WTC11 (cell line): ENCODE measurements at regions not wholly inside any gene's neighbourhood (a gene's known extent, or its start where the extent isn't known, plus 50 kb on each side); places are given as distances from the start of the nearest gene placed in this dataset.

Experiments
- ATAC-seq: fragments of 200-7000 bp; cut with Tn5 transposase; 2 replicates; pipeline ENCODE4 v1.10.0; 2021; ENCODE audit warnings: mild to moderate bottlenecking, moderate library complexity
- CTCF ChIA-PET: fragments of 300-600 bp; sonication (Branson Sonifier 250); formaldehyde crosslinking; loops from one replicate; lab custom pipeline; 2021; ENCODE audit warnings: antibody characterized with exemption; lab: Charles Lee
- POLR2A ChIA-PET: fragments of 350-600 bp; sonication (Branson Sonifier 250); formaldehyde crosslinking; loops from one replicate; lab custom pipeline; 2021; ENCODE audit warnings: antibody characterized with exemption; lab: Charles Lee
- DNase-seq: peaks from one replicate; pipeline ENCODE4 v3.0.0; 2021; ENCODE audit warnings: low spot score
- H3K27ac Mint-ChIP-seq: 2 replicates; pipeline ENCODE4 v1.8.0; 2021; ENCODE audit warnings: mixed read lengths
- H3K27me3 Mint-ChIP-seq: 2 replicates; pipeline ENCODE4 v1.8.0; 2021; ENCODE audit warnings: low read depth, mild to moderate bottlenecking, moderate library complexity, mixed read lengths
- H3K36me3 Mint-ChIP-seq: 2 replicates; pipeline ENCODE4 v1.8.0; 2021; ENCODE audit warnings: mixed read lengths
- H3K4me1 Mint-ChIP-seq: 2 replicates; pipeline ENCODE4 v1.8.0; 2022; ENCODE audit warnings: mixed read lengths
- H3K4me3 Mint-ChIP-seq: 2 replicates; pipeline ENCODE4 v1.8.0; 2021; ENCODE audit warnings: mild to moderate bottlenecking, moderate library complexity, mixed read lengths
- H3K9me3 Mint-ChIP-seq: 2 replicates; pipeline ENCODE4 v1.8.0; 2021; ENCODE audit warnings: mixed read lengths
- ATF1 ChIP-seq: sonication (generic); formaldehyde crosslinking; IDR thresholded peaks from 2 replicates; pipeline ENCODE4 v1.8.1; 2023; ENCODE audit warnings: mild to moderate bottlenecking, moderate library complexity, missing genetic modification reagents
- EMX1 ChIP-seq: fragments of 250-450 bp; sonication (Bioruptor Pico); IDR thresholded peaks from 2 replicates; pipeline ENCODE4 v1.8.0; 2021; ENCODE audit warnings: mild to moderate bottlenecking
- ESRRA ChIP-seq: sonication (generic); formaldehyde crosslinking; IDR thresholded peaks from 2 replicates; pipeline ENCODE4 v1.8.1; 2022; ENCODE audit warnings: mild to moderate bottlenecking, missing genetic modification reagents, borderline replicate concordance
- FOXK1 ChIP-seq: sonication (generic); formaldehyde crosslinking; IDR thresholded peaks from 2 replicates; pipeline ENCODE4 v1.8.0; 2022; ENCODE audit warnings: mild to moderate bottlenecking, moderate library complexity, missing genetic modification reagents
- HMGA2 ChIP-seq: fragments of 250-450 bp; sonication (Bioruptor Pico); IDR thresholded peaks from 2 replicates; pipeline ENCODE4 v1.4.0; 2021; ENCODE audit warnings: mild to moderate bottlenecking, moderate library complexity
- IRF2 ChIP-seq: sonication (generic); formaldehyde crosslinking; IDR thresholded peaks from 2 replicates; pipeline ENCODE4 v1.8.0; 2022; ENCODE audit warnings: low read depth, missing genetic modification reagents, borderline replicate concordance
- KAT7 ChIP-seq: sonication (generic); formaldehyde crosslinking; IDR thresholded peaks from 2 replicates; pipeline ENCODE4 v1.8.1; 2023; ENCODE audit warnings: missing genetic modification reagents, mild to moderate bottlenecking, borderline replicate concordance
- MXD4 ChIP-seq: fragments of 250-450 bp; sonication (Bioruptor Pico); IDR thresholded peaks from 2 replicates; pipeline ENCODE4 v1.8.0; 2021; ENCODE audit warnings: mild to moderate bottlenecking, moderate library complexity, borderline replicate concordance
- SOX15 ChIP-seq: fragments of 250-450 bp; sonication (Bioruptor Pico); IDR thresholded peaks from 2 replicates; pipeline ENCODE4 v1.9.0; 2021; ENCODE audit warnings: mild to moderate bottlenecking
- ZBTB21 ChIP-seq: sonication (generic); formaldehyde crosslinking; IDR thresholded peaks from 2 replicates; pipeline ENCODE4 v1.8.1; 2023; ENCODE audit warnings: mild to moderate bottlenecking, missing genetic modification reagents, borderline replicate concordance
- ZNF396 ChIP-seq: fragments of 250-450 bp; sonication (Bioruptor Pico); IDR thresholded peaks from 2 replicates; pipeline ENCODE4 v1.8.0; 2021; ENCODE audit warnings: mild to moderate bottlenecking, moderate library complexity, borderline replicate concordance
- TF ChIP-seq, protein P1 (sequence below): sonication (generic); formaldehyde crosslinking; IDR thresholded peaks from 2 replicates; pipeline ENCODE4 v1.8.0; 2022; ENCODE audit warnings: mild to moderate bottlenecking, missing genetic modification reagents
- TF ChIP-seq, protein P2 (sequence below): sonication (generic); formaldehyde crosslinking; IDR thresholded peaks from 2 replicates; pipeline ENCODE4 v1.8.0; 2023; ENCODE audit warnings: missing genetic modification reagents
- TF ChIP-seq, protein P3 (sequence below): fragments of 200-600 bp; IDR thresholded peaks from 2 replicates; pipeline ENCODE4 v1.8.0; 2022; ENCODE audit warnings: antibody characterized with exemption
- TF ChIP-seq, protein P4 (sequence below): sonication (generic); formaldehyde crosslinking; IDR thresholded peaks from 2 replicates; pipeline ENCODE4 v1.8.1; 2023; ENCODE audit warnings: mild to moderate bottlenecking, missing genetic modification reagents, moderate library complexity
- TF ChIP-seq, protein P5 (sequence below): sonication (generic); formaldehyde crosslinking; IDR thresholded peaks from 2 replicates; pipeline ENCODE4 v1.8.1; 2023; ENCODE audit warnings: mild to moderate bottlenecking, missing genetic modification reagents
- TF ChIP-seq, protein P6 (sequence below): sonication (generic); formaldehyde crosslinking; IDR thresholded peaks from 2 replicates; pipeline ENCODE4 v1.8.1; 2023; ENCODE audit warnings: mild to moderate bottlenecking, missing genetic modification reagents, moderate library complexity

DNA sequence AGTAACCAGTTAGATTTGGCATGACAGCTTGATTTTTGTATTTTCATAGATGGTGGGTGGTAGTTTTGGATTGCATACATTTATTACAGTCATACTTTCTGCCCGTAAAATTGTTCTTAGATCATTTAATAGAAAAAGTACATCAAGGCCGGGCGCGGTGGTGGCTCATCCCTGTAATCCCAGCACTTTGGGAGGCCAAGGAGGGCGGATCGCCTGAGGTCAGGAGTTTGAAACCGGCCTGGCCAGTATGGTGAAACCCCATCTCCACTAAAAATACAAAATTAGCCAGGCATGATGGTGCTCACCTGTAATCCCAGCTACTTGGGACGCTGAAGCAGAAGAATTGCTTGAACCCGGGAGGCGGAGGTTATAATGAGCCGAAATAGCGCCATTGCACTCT, 55.0 kb upstream of the UBE2L5 start:
- POLR2A ChIA-PET = no interaction called here

DNA sequence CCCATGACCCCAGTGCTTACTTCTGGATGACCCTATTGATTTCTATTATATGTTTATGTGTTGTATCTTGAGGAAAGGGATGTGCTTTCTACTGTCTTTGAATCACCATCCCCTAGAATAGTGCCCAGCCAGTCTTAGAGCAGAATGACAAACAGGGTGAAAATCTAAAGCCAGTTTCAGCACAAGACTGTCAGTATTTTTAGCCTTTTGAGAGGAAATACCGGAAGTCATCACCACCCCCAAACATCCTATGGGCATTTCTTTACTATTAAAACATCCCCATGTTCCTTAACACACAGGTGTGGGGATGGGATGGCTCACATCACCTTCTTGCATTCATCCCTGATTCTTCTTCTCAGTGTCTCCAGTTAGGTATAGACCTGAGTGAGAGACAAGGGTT, 52.1 kb upstream of the UBE2L5 start:
- CTCF ChIA-PET = no interaction called here
- Mint-ChIP-seq H3K27me3 (no peaks in the 10 kb centered on the region; the same call in 1 of the 2 replicates), H3K4me3 (no peak overlapping the region), H3K36me3 (no peaks in the 10 kb centered on the region)
- DNase-seq = no peak
- no peak for TF ChIP-seq HMGA2 (CRISPR knock-in tag)
- TF ChIP-seq ZNF396 (CRISPR knock-in tag) = no peak
- TF ChIP-seq, protein P1, sequence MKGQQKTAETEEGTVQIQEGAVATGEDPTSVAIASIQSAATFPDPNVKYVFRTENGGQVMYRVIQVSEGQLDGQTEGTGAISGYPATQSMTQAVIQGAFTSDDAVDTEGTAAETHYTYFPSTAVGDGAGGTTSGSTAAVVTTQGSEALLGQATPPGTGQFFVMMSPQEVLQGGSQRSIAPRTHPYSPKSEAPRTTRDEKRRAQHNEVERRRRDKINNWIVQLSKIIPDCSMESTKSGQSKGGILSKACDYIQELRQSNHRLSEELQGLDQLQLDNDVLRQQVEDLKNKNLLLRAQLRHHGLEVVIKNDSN = no peak
- TF ChIP-seq, protein P2, sequence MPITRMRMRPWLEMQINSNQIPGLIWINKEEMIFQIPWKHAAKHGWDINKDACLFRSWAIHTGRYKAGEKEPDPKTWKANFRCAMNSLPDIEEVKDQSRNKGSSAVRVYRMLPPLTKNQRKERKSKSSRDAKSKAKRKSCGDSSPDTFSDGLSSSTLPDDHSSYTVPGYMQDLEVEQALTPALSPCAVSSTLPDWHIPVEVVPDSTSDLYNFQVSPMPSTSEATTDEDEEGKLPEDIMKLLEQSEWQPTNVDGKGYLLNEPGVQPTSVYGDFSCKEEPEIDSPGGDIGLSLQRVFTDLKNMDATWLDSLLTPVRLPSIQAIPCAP = no peak
- no peak for TF ChIP-seq IRF2 (CRISPR knock-in tag)
- no peak for TF ChIP-seq ESRRA (CRISPR knock-in tag)
- TF ChIP-seq, all 79 proteins: peak for 0
- Mint-ChIP-seq H3K9me3 (no peaks in the 10 kb centered on the region), H3K4me1 (peaks cover 13% of the 10 kb centered on the region), H3K27ac (no peak overlapping the region)
- POLR2A ChIA-PET = no interaction called here
- ATAC-seq = no peak

More for the DNA sequence above, 55.0 kb upstream of the UBE2L5 start:
- CTCF ChIA-PET = interaction anchor here (1.6 kb wide), 1 partner anchor 235 kb away, joined by 3 read pairs; no protein-coding TSS in a partner anchor
- Mint-ChIP-seq H3K27ac (no peak overlapping the region), H3K4me3 (no peak overlapping the region), H3K27me3 (no peaks in the 10 kb centered on the region; the same call in 1 of the 2 replicates), H3K36me3 (no peaks in the 10 kb centered on the region), H3K4me1 (peaks cover 35% of the 10 kb centered on the region), H3K9me3 (no peaks in the 10 kb centered on the region)
- DNase-seq (no peak), ATAC-seq (no peak)
- TF ChIP-seq HMGA2 (CRISPR knock-in tag) (no peak), KAT7 (CRISPR knock-in tag) (no peak), ATF1 (CRISPR knock-in tag) (no peak), MXD4 (CRISPR knock-in tag) (no peak), IRF2 (CRISPR knock-in tag) (no peak), ZBTB21 (no peak), SOX15 (CRISPR knock-in tag) (no peak), EMX1 (CRISPR knock-in tag) (no peak), FOXK1 (CRISPR knock-in tag) (no peak)
- TF ChIP-seq, protein P3, sequence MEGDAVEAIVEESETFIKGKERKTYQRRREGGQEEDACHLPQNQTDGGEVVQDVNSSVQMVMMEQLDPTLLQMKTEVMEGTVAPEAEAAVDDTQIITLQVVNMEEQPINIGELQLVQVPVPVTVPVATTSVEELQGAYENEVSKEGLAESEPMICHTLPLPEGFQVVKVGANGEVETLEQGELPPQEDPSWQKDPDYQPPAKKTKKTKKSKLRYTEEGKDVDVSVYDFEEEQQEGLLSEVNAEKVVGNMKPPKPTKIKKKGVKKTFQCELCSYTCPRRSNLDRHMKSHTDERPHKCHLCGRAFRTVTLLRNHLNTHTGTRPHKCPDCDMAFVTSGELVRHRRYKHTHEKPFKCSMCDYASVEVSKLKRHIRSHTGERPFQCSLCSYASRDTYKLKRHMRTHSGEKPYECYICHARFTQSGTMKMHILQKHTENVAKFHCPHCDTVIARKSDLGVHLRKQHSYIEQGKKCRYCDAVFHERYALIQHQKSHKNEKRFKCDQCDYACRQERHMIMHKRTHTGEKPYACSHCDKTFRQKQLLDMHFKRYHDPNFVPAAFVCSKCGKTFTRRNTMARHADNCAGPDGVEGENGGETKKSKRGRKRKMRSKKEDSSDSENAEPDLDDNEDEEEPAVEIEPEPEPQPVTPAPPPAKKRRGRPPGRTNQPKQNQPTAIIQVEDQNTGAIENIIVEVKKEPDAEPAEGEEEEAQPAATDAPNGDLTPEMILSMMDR = no peak
- TF ChIP-seq, protein P4, sequence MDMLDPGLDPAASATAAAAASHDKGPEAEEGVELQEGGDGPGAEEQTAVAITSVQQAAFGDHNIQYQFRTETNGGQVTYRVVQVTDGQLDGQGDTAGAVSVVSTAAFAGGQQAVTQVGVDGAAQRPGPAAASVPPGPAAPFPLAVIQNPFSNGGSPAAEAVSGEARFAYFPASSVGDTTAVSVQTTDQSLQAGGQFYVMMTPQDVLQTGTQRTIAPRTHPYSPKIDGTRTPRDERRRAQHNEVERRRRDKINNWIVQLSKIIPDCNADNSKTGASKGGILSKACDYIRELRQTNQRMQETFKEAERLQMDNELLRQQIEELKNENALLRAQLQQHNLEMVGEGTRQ (CRISPR knock-in tag) = no peak
- TF ChIP-seq, protein P5, sequence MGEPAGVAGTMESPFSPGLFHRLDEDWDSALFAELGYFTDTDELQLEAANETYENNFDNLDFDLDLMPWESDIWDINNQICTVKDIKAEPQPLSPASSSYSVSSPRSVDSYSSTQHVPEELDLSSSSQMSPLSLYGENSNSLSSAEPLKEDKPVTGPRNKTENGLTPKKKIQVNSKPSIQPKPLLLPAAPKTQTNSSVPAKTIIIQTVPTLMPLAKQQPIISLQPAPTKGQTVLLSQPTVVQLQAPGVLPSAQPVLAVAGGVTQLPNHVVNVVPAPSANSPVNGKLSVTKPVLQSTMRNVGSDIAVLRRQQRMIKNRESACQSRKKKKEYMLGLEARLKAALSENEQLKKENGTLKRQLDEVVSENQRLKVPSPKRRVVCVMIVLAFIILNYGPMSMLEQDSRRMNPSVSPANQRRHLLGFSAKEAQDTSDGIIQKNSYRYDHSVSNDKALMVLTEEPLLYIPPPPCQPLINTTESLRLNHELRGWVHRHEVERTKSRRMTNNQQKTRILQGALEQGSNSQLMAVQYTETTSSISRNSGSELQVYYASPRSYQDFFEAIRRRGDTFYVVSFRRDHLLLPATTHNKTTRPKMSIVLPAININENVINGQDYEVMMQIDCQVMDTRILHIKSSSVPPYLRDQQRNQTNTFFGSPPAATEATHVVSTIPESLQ (CRISPR knock-in tag) = no peak
- TF ChIP-seq, protein P6, sequence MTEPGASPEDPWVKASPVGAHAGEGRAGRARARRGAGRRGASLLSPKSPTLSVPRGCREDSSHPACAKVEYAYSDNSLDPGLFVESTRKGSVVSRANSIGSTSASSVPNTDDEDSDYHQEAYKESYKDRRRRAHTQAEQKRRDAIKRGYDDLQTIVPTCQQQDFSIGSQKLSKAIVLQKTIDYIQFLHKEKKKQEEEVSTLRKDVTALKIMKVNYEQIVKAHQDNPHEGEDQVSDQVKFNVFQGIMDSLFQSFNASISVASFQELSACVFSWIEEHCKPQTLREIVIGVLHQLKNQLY (CRISPR knock-in tag) = no peak
